ENCODE measurements at regions not wholly inside any gene's neighbourhood (a gene's known extent, or its start where the extent isn't known, plus 50 kb on each side); places are given as distances from the start of the nearest gene placed in this dataset.

DNA sequence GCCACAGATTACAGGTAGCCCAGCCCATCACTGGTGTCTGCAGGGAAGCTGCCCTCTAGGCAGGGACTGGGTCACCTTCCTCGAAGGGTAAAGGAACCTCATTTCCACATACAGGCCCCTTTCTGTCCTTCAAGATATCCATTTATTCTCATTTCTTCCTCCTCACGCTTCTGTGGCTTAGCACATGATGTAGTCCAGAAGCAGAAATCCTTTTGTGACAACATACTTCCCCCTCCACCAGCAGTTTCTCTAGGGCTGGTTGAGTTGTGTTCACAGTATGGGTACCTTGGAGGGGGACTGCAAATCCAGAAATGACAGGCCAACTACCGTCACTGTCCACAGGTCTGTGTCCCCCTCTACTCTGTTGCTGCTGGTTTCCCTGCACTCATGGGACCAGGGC lies 364.9 kb downstream of the ANAPC1 start:
- no TSS peak for BruUV-seq (replicated peaks)
- no peaks in the 10 kb centered on the region for H3K27me3 ChIP-seq (ENCODE audit: control insufficient read depth, insufficient read depth, low read length)
- H3K36me3 ChIP-seq (ENCODE audit: control insufficient read depth, insufficient read depth, low read length): no peaks in the 10 kb centered on the region
- intact Hi-C loops (cut with micrococcal nuclease; ENCODE audit: unreplicated experiment): no loop called here
- POLR2A ChIA-PET: no interaction called here
- in situ Hi-C loops (cut with HindIII; ENCODE audit: low pct_unique_long_range_greater_than_20kb, low sequenced_read_pairs): no loop called here
- no peak overlapping the region for H3K4me3 ChIP-seq (ENCODE audit: low read depth in 2 of 2, low read length in 2 of 2)
- TF ChIP-seq TCF7L2 (IDR thresholded peaks at IDR 0.05; ENCODE audit: low read depth, low read length): no peak
- TF ChIP-seq POLR2AphosphoS5 (IDR thresholded peaks at IDR 0.05; ENCODE audit: low read depth, low read length): no peak
- TF ChIP-seq CTCF (IDR thresholded peaks at IDR 0.05): no peak
- TF ChIP-seq SIN3A (IDR thresholded peaks at IDR 0.05; ENCODE audit: borderline replicate concordance, insufficient read depth, low read depth, low read length): no peak
- TF ChIP-seq, protein P1, sequence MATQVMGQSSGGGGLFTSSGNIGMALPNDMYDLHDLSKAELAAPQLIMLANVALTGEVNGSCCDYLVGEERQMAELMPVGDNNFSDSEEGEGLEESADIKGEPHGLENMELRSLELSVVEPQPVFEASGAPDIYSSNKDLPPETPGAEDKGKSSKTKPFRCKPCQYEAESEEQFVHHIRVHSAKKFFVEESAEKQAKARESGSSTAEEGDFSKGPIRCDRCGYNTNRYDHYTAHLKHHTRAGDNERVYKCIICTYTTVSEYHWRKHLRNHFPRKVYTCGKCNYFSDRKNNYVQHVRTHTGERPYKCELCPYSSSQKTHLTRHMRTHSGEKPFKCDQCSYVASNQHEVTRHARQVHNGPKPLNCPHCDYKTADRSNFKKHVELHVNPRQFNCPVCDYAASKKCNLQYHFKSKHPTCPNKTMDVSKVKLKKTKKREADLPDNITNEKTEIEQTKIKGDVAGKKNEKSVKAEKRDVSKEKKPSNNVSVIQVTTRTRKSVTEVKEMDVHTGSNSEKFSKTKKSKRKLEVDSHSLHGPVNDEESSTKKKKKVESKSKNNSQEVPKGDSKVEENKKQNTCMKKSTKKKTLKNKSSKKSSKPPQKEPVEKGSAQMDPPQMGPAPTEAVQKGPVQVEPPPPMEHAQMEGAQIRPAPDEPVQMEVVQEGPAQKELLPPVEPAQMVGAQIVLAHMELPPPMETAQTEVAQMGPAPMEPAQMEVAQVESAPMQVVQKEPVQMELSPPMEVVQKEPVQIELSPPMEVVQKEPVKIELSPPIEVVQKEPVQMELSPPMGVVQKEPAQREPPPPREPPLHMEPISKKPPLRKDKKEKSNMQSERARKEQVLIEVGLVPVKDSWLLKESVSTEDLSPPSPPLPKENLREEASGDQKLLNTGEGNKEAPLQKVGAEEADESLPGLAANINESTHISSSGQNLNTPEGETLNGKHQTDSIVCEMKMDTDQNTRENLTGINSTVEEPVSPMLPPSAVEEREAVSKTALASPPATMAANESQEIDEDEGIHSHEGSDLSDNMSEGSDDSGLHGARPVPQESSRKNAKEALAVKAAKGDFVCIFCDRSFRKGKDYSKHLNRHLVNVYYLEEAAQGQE (IDR thresholded peaks at IDR 0.05; ENCODE audit: insufficient read depth in 1 of 2, low read depth in 2 of 2, low read length in 1 of 2): no peak
- no peaks in the 10 kb centered on the region for H3K4me1 ChIP-seq (ENCODE audit: control insufficient read depth, insufficient read depth, low read length)
- DNase-seq (ENCODE audit: low read depth, low spot score): no peak
- no peaks in the 10 kb centered on the region for H3K9me3 ChIP-seq (ENCODE audit: control insufficient read depth, insufficient read depth, low read depth, low read length)
- H3K27ac ChIP-seq (ENCODE audit: low read length): no peak overlapping the region; the same call in 1 of the 2 replicates
- no peak for ATAC-seq
- CTCF ChIA-PET: no interaction called here

- ATAC-seq (no peak), DNase-seq (ENCODE audit: low read depth, low spot score) (no peak)
- TF ChIP-seq, protein P1 (IDR thresholded peaks at IDR 0.05; ENCODE audit: insufficient read depth in 1 of 2, low read depth in 2 of 2, low read length in 1 of 2): no peak
- TF ChIP-seq POLR2AphosphoS5 (IDR thresholded peaks at IDR 0.05; ENCODE audit: low read depth, low read length): no peak
- TF ChIP-seq TCF7L2 (IDR thresholded peaks at IDR 0.05; ENCODE audit: low read depth, low read length): no peak
- no peak for TF ChIP-seq CTCF (IDR thresholded peaks at IDR 0.05)
- TF ChIP-seq SIN3A (IDR thresholded peaks at IDR 0.05; ENCODE audit: borderline replicate concordance, insufficient read depth, low read depth, low read length): no peak
- POLR2A ChIA-PET: no interaction called here
- H3K4me3 ChIP-seq (ENCODE audit: low read depth in 2 of 2, low read length in 2 of 2): no peak overlapping the region
- CTCF ChIA-PET: no interaction called here
- no peaks in the 10 kb centered on the region for H3K4me1 ChIP-seq (ENCODE audit: control insufficient read depth, insufficient read depth, low read length)
- no peaks in the 10 kb centered on the region for H3K36me3 ChIP-seq (ENCODE audit: control insufficient read depth, insufficient read depth, low read length)
- no peaks in the 10 kb centered on the region for H3K9me3 ChIP-seq (ENCODE audit: control insufficient read depth, insufficient read depth, low read depth, low read length)
- intact Hi-C loops (cut with micrococcal nuclease; ENCODE audit: unreplicated experiment): no loop called here
- no peaks in the 10 kb centered on the region for H3K27me3 ChIP-seq (ENCODE audit: control insufficient read depth, insufficient read depth, low read length)
- no TSS peak for BruUV-seq (replicated peaks)
- H3K27ac ChIP-seq (ENCODE audit: low read length): peak overlapping the region; percentile 27; the same call in 1 of the 2 replicates
- in situ Hi-C loops (cut with HindIII; ENCODE audit: low pct_unique_long_range_greater_than_20kb, low sequenced_read_pairs): no loop called here
These were observed 361.7 kb downstream of the ANAPC1 start for GRCh38 chr2:111522231-111522768.
